ENCODE measurements at regions not wholly inside any gene's neighbourhood (a gene's known extent, or its start where the extent isn't known, plus 50 kb on each side); places are given as distances from the start of the nearest gene placed in this dataset.

GRCh38 chr2:209368406-209368805 is 55.4 kb upstream of the MAP2 start:
- peaks cover 0 to 10% of the 10 kb centered on the region in 2 donors for H3K9me3 ChIP-seq
- TF ChIP-seq, protein P1, sequence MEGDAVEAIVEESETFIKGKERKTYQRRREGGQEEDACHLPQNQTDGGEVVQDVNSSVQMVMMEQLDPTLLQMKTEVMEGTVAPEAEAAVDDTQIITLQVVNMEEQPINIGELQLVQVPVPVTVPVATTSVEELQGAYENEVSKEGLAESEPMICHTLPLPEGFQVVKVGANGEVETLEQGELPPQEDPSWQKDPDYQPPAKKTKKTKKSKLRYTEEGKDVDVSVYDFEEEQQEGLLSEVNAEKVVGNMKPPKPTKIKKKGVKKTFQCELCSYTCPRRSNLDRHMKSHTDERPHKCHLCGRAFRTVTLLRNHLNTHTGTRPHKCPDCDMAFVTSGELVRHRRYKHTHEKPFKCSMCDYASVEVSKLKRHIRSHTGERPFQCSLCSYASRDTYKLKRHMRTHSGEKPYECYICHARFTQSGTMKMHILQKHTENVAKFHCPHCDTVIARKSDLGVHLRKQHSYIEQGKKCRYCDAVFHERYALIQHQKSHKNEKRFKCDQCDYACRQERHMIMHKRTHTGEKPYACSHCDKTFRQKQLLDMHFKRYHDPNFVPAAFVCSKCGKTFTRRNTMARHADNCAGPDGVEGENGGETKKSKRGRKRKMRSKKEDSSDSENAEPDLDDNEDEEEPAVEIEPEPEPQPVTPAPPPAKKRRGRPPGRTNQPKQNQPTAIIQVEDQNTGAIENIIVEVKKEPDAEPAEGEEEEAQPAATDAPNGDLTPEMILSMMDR (IDR thresholded peaks at IDR 0.05): no peak
- H3K4me3 ChIP-seq: no peak overlapping the region
- no peak overlapping the region for H3K27ac ChIP-seq
- H3K36me3 ChIP-seq: no peaks in the 10 kb centered on the region
- peaks cover 0 to 7% of the 10 kb centered on the region in 2 donors for H3K4me1 ChIP-seq
- ATAC-seq (peak; percentile 53), DNase-seq (no peak)
- H3K27me3 ChIP-seq: no peaks in the 10 kb centered on the region
- intact Hi-C loops (cut with DNase I): no loop called here

- peak; percentile 99 for ATAC-seq
- intact Hi-C loops (cut with DNase I): no loop called here
- H3K27ac ChIP-seq: peak overlapping the region; percentile 28 to 54
Measured at GRCh38 chr2:209368914-209369313, 54.9 kb upstream of the MAP2 start.

GRCh38 chr2:209369656-209370055 is 54.2 kb upstream of the MAP2 start:
- Histone ChIP-seq H3K4me1 (peaks cover 0 to 7% of the 10 kb centered on the region in 2 donors), H3K4me3 (no peak overlapping the region), H3K27ac (peak overlapping the region; percentile 28 to 54), H3K27me3 (no peaks in the 10 kb centered on the region), H3K36me3 (no peaks in the 10 kb centered on the region), H3K9me3 (peaks cover 0 to 14% of the 10 kb centered on the region in 2 donors)
- TF ChIP-seq, protein P1 (IDR thresholded peaks at IDR 0.05): no peak
- intact Hi-C loops (cut with DNase I): no loop called here
- DNase-seq (no peak), ATAC-seq (no peak)

More at GRCh38 chr2:209368914-209369313, 54.9 kb upstream of the MAP2 start:
- peaks cover 0 to 7% of the 10 kb centered on the region in 2 donors for H3K4me1 ChIP-seq
- H3K4me3 ChIP-seq: no peak overlapping the region
- TF ChIP-seq, protein P1 (IDR thresholded peaks at IDR 0.05): no peak
- peak in 3 of 4 donors; percentile 61 to 75 (median 70) for DNase-seq
- H3K36me3 ChIP-seq: no peaks in the 10 kb centered on the region
- H3K9me3 ChIP-seq: peaks cover 0 to 10% of the 10 kb centered on the region in 2 donors
- H3K27me3 ChIP-seq: no peaks in the 10 kb centered on the region

- ATAC-seq (no peak), DNase-seq (no peak)
- Histone ChIP-seq H3K4me1 (peaks cover 0 to 7% of the 10 kb centered on the region in 2 donors), H3K9me3 (peaks cover 0 to 23% of the 10 kb centered on the region in 2 donors), H3K4me3 (no peak overlapping the region), H3K27ac (no peak overlapping the region), H3K27me3 (no peaks in the 10 kb centered on the region), H3K36me3 (no peaks in the 10 kb centered on the region)
- intact Hi-C loops (cut with DNase I): no loop called here
- TF ChIP-seq, protein P1 (IDR thresholded peaks at IDR 0.05): no peak
Measured at GRCh38 chr2:209371407-209371806, 52.4 kb upstream of the MAP2 start.
